Prostate gland (tissue), 2 donors: ENCODE measurements at regions not wholly inside any gene's neighbourhood (a gene's known extent, or its start where the extent isn't known, plus 50 kb on each side); places are given as distances from the start of the nearest gene placed in this dataset.

ENCODE experiments used
- CTCF ChIP-seq, 4 experiments: fragments of 200-600 bp in 2 of 4; fragments of 450-650 bp in 2 of 4; sonication (generic) in 2 of 4; IDR thresholded peaks; 1 replicate in 3 of 4; 2 replicates in 1 of 4; pipeline ENCODE4 v1.5.1; 2016 to 2019; ENCODE audit warnings: antibody characterized with exemption in 4 of 4, mild to moderate bottlenecking in 2 of 4, moderate library complexity in 2 of 4
- POLR2AphosphoS5 ChIP-seq: sonication (generic); formaldehyde crosslinking; IDR thresholded peaks from one replicate; pipeline ENCODE4 v1.6.1; 2017; ENCODE audit warnings: antibody characterized with exemption

- TF ChIP-seq CTCF (IDR thresholded peaks at IDR 0.05) (no peak), POLR2AphosphoS5 (no peak)
Measured at GRCh38 chr10:85457191-85457590, 909.4 kb downstream of the GRID1 start.
